CMK (cell line): ENCODE measurements at regions not wholly inside any gene's neighbourhood (a gene's known extent, or its start where the extent isn't known, plus 50 kb on each side); places are given as distances from the start of the nearest gene placed in this dataset.
A peak's percentile ranks its signal among the peaks of the same experiment; 100 is the strongest.

Experiments used
- DNase-seq: peaks from one replicate; pipeline ENCODE4 v3.0.0-alpha.2; 2010; ENCODE audit warnings: low read depth

DNA sequence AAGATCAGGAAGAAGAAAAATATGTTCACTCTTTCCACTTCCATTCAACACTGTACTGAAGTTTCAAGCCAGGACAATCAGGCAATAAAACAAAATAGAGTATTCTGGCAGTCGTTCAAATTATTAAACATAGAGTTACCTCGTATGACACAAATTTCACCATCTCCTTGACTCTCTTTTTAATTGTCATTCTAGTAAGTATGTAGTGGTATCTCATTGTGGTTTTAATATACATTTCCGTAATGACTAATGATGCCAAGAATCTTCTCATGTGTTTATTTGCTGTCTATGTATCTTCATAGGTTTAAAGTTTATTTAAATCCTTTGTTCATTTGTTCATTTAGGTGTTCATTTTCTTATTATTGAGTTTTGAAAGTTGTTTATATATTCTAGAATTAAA, 352.2 kb downstream of the IDS start:
- no peak for DNase-seq

DNA sequence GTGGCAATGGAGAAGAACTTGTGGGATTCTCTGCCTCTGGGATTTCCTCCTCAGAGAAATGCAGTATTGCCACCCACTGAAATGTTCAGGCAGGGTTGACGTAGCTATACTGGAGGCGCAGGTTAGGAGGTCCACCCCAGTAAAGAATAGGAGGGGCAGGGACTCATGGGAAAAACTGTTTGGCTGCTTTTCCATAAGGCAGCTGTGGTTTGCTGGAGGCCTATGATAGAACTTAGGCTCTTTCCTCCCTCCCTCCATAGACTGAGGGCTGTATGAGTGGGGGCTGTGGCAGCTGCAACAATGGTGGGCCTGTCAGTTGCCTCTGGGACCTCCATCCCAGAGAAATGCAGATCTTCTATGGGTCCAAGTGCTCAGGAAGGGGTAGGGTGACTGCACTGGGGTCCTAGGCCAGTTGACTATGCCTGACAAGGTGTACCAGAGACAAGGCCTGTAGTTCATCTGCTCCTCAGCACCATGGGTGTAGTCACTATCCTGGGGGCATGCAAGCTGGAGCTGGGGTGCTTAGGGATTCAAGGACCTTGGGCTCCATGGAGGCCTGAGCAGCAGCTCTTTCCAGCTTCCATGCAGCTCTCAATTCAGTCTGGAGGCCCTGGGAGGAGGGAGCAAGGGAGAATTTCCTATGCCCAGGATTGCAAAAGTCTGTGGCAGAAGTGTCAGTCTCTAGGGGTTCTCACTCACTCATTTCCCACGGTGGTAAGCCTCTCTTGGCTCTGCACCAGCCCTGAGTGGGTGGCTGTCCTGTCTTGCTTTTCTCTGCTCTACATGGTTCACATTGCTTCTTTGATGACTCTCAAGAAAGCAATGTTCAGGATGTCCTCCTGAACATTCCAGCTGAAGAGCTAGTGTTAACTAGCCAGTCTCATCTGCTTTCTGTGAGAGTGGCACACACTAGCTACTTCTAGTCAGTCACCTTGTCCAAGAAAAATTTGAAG, 353.0 kb downstream of the IDS start:
- no peak for DNase-seq

DNA sequence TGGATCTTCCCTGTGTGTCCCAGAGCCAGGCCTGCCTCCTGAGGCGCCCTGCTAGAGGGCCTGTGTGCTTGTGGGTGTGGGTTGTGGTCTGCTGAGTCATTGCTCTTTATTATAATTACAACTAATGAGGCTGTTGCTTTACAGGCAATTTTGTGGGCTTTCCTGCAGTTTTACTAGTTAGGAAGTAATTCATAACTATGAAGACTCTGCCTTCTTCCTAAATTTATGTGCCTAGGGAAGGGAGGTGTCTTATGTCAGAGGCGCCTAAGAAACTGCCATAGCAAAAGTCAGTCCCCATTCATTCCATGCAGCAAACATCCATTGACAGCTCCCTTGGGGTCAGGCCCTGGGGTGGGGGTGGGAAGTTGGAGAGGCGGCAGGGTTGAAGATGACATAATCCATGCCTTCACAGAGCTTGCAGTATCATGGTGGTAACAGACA, 359.2 kb downstream of the IDS start:
- peak; percentile 2 for DNase-seq

GRCh38 chrX:149131774-149132173, 373.3 kb downstream of the IDS start:
- DNase-seq: no peak

- no peak for DNase-seq
Observed at GRCh38 chrX:149129767-149130166, 375.3 kb downstream of the IDS start.

DNA sequence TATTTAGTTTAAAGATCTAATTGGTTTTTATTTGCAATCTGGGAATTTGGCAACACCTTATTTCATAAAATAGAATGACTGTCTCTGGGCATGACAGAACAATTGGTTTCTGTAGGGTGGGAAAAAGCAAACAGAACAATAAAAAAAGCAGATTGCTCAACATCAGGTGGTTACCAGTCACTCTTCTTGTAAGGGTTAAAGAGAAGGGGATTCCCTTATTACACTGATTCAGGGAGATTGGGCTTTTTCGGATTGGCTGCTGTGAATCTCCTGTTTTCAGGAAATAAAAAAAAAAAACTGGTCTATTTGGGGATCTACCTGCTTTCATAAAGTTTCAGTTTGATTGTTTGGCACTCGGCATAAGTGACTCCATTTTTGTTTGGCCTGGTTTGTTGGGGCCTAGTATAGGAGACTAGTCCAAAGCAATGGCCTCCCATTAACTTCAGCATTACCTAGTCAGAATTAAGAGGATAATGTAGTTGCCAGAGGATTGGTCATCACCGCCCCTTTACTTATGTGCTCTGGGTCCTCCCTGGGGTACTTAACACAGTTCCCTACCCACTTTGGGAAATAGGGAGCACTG, 380.5 kb downstream of the IDS start:
- no peak for DNase-seq

GRCh38 chrX:149121206-149121920, 383.7 kb downstream of the IDS start:
- DNase-seq: no peak

DNA sequence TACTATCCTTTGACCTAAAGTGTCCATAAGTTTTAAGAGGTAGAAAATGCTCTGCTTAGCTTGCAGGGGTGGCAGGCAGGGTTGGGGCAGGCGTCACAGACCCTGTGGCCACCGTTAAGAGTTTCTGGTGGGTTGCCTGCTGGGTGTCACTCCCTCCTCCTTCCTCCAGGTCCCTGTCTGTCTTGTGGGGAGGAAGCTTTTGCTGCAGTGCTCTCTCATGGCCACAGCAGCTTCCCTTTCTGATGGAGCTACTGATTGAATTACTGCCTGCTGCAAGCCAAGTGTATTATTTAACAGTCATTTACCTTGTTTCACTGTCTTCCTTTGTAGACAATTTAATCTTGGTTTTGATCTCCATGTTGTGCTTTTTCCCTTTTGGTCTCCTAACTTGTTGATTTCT, 384.6 kb downstream of the IDS start:
- peak; percentile 8 for DNase-seq

DNA sequence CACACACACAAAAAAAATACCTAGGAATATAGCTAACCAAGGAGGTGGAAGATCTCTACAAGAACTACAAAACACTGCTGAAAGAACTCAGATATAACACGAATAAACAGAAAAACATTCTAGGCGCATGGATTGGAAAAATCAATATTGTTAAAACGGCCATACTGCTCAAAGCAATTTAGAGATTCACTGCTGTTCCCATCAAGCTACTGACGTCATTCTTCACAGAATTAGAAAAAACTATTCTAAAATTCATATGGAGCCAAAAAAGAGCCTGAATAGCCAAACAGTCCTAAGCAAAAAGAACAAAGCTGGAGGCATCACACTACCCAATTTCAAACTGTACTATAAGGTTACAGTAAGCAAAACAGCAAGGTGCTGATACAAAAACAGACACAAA, 390.2 kb downstream of the IDS start:
- no peak for DNase-seq

DNA sequence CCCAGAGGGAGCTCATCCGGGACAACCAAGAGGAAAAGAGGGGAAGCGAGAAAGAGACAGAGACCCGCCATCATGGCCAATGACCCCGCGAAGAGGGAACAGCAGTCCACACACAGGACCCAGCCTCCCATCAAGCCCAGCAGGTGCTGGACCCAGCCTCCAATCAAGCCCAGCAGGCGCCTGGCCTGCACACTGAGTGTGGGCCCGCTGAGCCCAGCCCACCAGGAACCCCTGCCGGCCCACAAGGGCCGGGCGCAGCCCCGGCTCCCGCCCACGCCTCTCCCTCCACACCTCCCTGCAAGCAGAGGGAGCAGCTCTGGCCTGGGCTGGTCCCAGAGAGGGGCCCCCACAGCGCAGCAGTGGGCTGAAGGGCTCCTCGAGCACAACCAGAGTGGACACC, 391.1 kb downstream of the IDS start:
- DNase-seq: no peak

GRCh38 chrX:149097786-149098185, 407.3 kb downstream of the IDS start:
- no peak for DNase-seq

GRCh38 chrX:149092179-149092578, 412.9 kb downstream of the IDS start:
- DNase-seq: no peak

GRCh38 chrX:149079805-149080406, 425.2 kb downstream of the IDS start:
- no peak for DNase-seq

- peak; percentile 27 for DNase-seq
Observed at GRCh38 chrX:149074398-149074797, 430.7 kb downstream of the IDS start.

DNA sequence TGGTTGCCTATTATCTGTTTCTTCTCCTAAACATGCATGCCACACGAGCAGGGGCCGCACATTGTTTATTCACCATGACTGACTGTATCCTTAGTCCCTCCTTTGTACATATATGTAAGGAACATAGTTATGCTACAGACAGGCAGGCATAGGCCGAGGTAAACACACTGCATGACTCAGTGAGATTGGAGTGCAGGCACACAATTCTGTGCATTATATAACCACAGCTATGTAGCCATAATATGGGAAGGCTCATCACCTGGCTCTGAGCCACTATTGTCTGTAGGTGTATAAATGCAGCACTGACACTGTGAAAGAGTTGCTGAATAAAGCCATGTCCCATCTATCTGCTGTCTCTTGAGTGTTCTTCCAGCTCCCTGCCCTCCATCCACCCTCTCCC, 431.6 kb downstream of the IDS start:
- DNase-seq: no peak

DNA sequence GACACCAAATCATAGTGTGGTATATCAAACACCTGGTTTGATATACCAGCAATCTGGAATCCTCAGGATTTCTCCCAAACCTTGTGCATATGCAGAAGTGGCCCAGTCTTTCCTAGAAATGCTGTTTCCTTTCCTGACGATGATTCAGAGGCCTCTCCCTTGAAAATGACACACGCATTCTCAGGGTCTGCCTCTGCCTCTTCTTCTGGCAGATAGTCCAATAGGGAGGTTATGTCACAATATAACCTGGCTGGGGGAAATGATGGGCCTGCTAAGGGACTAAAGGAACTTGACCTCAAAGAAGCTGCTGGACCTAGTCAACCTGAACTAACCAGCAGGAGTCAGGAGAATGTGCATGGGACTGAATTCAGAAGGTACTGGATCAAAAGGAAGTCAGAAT, 435.2 kb downstream of the IDS start:
- no peak for DNase-seq

- DNase-seq: no peak
Observed at GRCh38 chrX:149060921-149061320, 444.2 kb downstream of the IDS start.
